HCT116 (cell line): ENCODE measurements at regions not wholly inside any gene's neighbourhood (a gene's known extent, or its start where the extent isn't known, plus 50 kb on each side); places are given as distances from the start of the nearest gene placed in this dataset.

Source experiments
- ATAC-seq: fragments of 200-7000 bp; cut with Tn5 transposase; 2 replicates; pipeline ENCODE4 v1.9.1; 2020; ENCODE audit warnings: mild to moderate bottlenecking, moderate library complexity
- BruUV-seq: library from RNA; stranded (reverse); fragments of 400-500 nt; replicated peaks from 2 replicates; lab custom pipeline; 2021; lab: Mats Ljungman, UMichigan
- CTCF ChIA-PET: fragments of 300-600 bp; sonication (Branson Sonifier 250); formaldehyde crosslinking; loops from one replicate; lab custom pipeline; 2021; ENCODE audit warnings: antibody characterized with exemption; lab: Charles Lee
- POLR2A ChIA-PET: fragments of 300-600, 350-600 bp; sonication (Branson Sonifier 250); formaldehyde crosslinking; loops from one replicate; lab custom pipeline; 2021; ENCODE audit warnings: antibody characterized with exemption; lab: Charles Lee
- RAD21 ChIA-PET, 2 experiments: fragments of 300-600 bp; sonication (Branson Sonifier 250); formaldehyde crosslinking; loops; one replicate each; lab custom pipeline; 2023; ENCODE audit warnings: low total read pairs in 2 of 2; ENCODE audit not compliant: uncharacterized antibody in 2 of 2, unreplicated experiment in 2 of 2, low non-redundant PET in 1 of 2; lab: Charles Lee
- DNase-seq: peaks from one replicate; pipeline ENCODE4 v3.0.0-alpha.2; 2010; ENCODE audit warnings: low read depth, low spot score
- H2AFZ ChIP-seq: fragments of 200-600 bp; shearing (Covaris generic), sonication (generic); 2 replicates; pipeline ENCODE4 v1.6.1; 2017; ENCODE audit warnings: low read depth, mixed run types, mixed read lengths, antibody characterized with exemption, low read length; ENCODE audit not compliant: poor library complexity, severe bottlenecking
- H3K27ac ChIP-seq: 2 replicates; pipeline ENCODE4 v1.5.1; 2012; ENCODE audit warnings: low read depth, low read length
- H3K27me3 ChIP-seq: fragments of 200-600 bp; sonication (generic); 2 replicates; pipeline ENCODE4 v1.6.1; 2016; ENCODE audit warnings: mixed run types, low read length, mixed read lengths; ENCODE audit not compliant: insufficient read depth
- H3K36me3 ChIP-seq, 2 experiments: fragments of 200-500 bp in 1 of 2; fragments of 200-600 bp in 1 of 2; sonication (Bioruptor generic) in 1 of 2; sonication (generic) in 1 of 2; 2 replicates each; pipeline versions ENCODE4 v1.5.1 to v1.6.1; 2014 to 2016; ENCODE audit warnings: low read length in 2 of 2, inconsistent platforms in 1 of 2, mixed read lengths in 1 of 2, mixed run types in 1 of 2; ENCODE audit not compliant: insufficient read depth in 2 of 2, control insufficient read depth in 1 of 2
- H3K4me1 ChIP-seq, 2 experiments: fragments of 200-600 bp in 1 of 2; sonication (generic) in 1 of 2; 2 replicates each; pipeline versions ENCODE4 v1.5.1 to v1.6.1; 2012 to 2017; ENCODE audit warnings: low read length in 2 of 2, inconsistent platforms in 1 of 2, mild to moderate bottlenecking in 1 of 2, mixed read lengths in 1 of 2, mixed run types in 1 of 2, moderate library complexity in 1 of 2; ENCODE audit not compliant: insufficient read depth in 2 of 2, control insufficient read depth in 1 of 2
- H3K4me2 ChIP-seq: fragments of 200-600 bp; sonication (generic); 2 replicates; pipeline ENCODE4 v1.6.1; 2017; ENCODE audit warnings: mixed run types, low read length, mixed read lengths
- H3K4me3 ChIP-seq, 2 experiments: fragments of 200-600 bp in 1 of 2; sonication (generic) in 1 of 2; replicated peaks in 1 of 2; 2 replicates each; pipeline ENCODE4 v1.5.1; 2011 to 2016; ENCODE audit warnings: low read length in 2 of 2, control low read depth in 1 of 2, low read depth in 1 of 2, mild to moderate bottlenecking in 1 of 2, mixed read lengths in 1 of 2, mixed run types in 1 of 2
- H3K79me2 ChIP-seq: fragments of 200-600 bp; sonication (generic); 2 replicates; pipeline ENCODE4 v1.6.1; 2017; ENCODE audit warnings: mild to moderate bottlenecking, mixed run types, low read length, moderate library complexity, mixed read lengths; ENCODE audit not compliant: insufficient read depth
- H3K9ac ChIP-seq: fragments of 200-600 bp; sonication (generic); 2 replicates; pipeline ENCODE4 v1.6.1; 2016; ENCODE audit warnings: low read length, mixed read lengths
- H3K9me2 ChIP-seq: fragments of 200-600 bp; sonication (generic), shearing (Covaris generic); 2 replicates; pipeline ENCODE4 v1.6.1; 2017; ENCODE audit warnings: mixed run types, mild to moderate bottlenecking, moderate library complexity; ENCODE audit not compliant: insufficient read depth
- H3K9me3 ChIP-seq, 2 experiments: fragments of 200-500 bp in 1 of 2; fragments of 200-600 bp in 1 of 2; sonication (Bioruptor generic) in 1 of 2; sonication (generic) in 1 of 2; 2 replicates each; pipeline ENCODE4 v1.6.1; 2014 to 2017; ENCODE audit warnings: low read length in 2 of 2, mixed read lengths in 2 of 2, inconsistent platforms in 1 of 2, low read depth in 1 of 2, mild to moderate bottlenecking in 1 of 2, mixed run types in 1 of 2, moderate library complexity in 1 of 2; ENCODE audit not compliant: control insufficient read depth in 1 of 2, insufficient read depth in 1 of 2
- H4K20me1 ChIP-seq: fragments of 200-600 bp; sonication (generic), shearing (Covaris generic); 2 replicates; pipeline ENCODE4 v1.6.1; 2017; ENCODE audit warnings: mixed run types, mild to moderate bottlenecking, moderate library complexity; ENCODE audit not compliant: insufficient read depth
- CBX3 ChIP-seq: IDR thresholded peaks from 2 replicates; pipeline ENCODE4 v1.6.1; 2012; ENCODE audit warnings: low read depth
- CTCF ChIP-seq, 3 experiments: fragments of 200-600 bp in 1 of 3; sonication (generic) in 1 of 3; IDR thresholded peaks in 2 of 3; conservative IDR thresholded peaks in 1 of 3; 2 replicates each; pipeline ENCODE4 v1.5.1; 2012 to 2017; ENCODE audit warnings: low read depth in 2 of 3, low read length in 2 of 3, antibody characterized with exemption in 1 of 3, borderline replicate concordance in 1 of 3, control low read depth in 1 of 3, mild to moderate bottlenecking in 1 of 3, mixed read lengths in 1 of 3, mixed run types in 1 of 3, moderate library complexity in 1 of 3; ENCODE audit not compliant: insufficient read depth in 1 of 3
- EGR1 ChIP-seq: IDR thresholded peaks from 2 replicates; pipeline ENCODE4 v1.6.1; 2012; ENCODE audit warnings: low read depth
- ELF1 ChIP-seq: IDR thresholded peaks from 2 replicates; pipeline ENCODE4 v1.6.1; 2012; ENCODE audit warnings: low read depth, borderline replicate concordance
- EZH2 ChIP-seq: fragments of 200-600 bp; sonication (generic); IDR thresholded peaks from 2 replicates; pipeline ENCODE4 v1.6.1; 2017; ENCODE audit warnings: antibody characterized with exemption, mixed run types
- EZH2phosphoT487 ChIP-seq: fragments of 200-600 bp; IDR thresholded peaks from 2 replicates; pipeline ENCODE4 v1.6.1; 2018; ENCODE audit warnings: antibody characterized with exemption, borderline replicate concordance
- JUND ChIP-seq: IDR thresholded peaks from 2 replicates; pipeline ENCODE4 v1.6.1; 2012
- POLR2A ChIP-seq: IDR thresholded peaks from 2 replicates; pipeline ENCODE4 v1.7.0; 2011; ENCODE audit warnings: borderline replicate concordance; ENCODE audit not compliant: insufficient read depth, insufficient read length; ENCODE audit errors: extremely low read depth
- POLR2AphosphoS5 ChIP-seq: IDR thresholded peaks from 2 replicates; pipeline ENCODE4 v1.6.1; 2011; ENCODE audit warnings: mild to moderate bottlenecking, low read depth, low read length, moderate library complexity
- SP1 ChIP-seq: IDR thresholded peaks from 2 replicates; pipeline ENCODE4 v1.6.1; 2012; ENCODE audit warnings: low read depth
- SRF ChIP-seq: IDR thresholded peaks from 2 replicates; pipeline ENCODE4 v1.6.1; 2012; ENCODE audit warnings: low read depth
- TCF7L2 ChIP-seq: IDR thresholded peaks from 2 replicates; pipeline ENCODE4 v1.7.0; 2011; ENCODE audit warnings: borderline replicate concordance, inconsistent platforms; ENCODE audit not compliant: insufficient read depth, insufficient read length; ENCODE audit errors: extremely low read depth
- YY1 ChIP-seq: IDR thresholded peaks from 2 replicates; pipeline ENCODE4 v1.6.1; 2011; ENCODE audit warnings: low read length, low read depth, moderate library complexity, mild to moderate bottlenecking; ENCODE audit not compliant: insufficient replicate concordance; ENCODE audit errors: extremely low read depth
- ZFX ChIP-seq: fragments of 450-650 bp; IDR thresholded peaks from 2 replicates; pipeline ENCODE4 v1.6.1; 2017
- ZNF274 ChIP-seq: fragments of 200-500 bp; sonication (Bioruptor generic); IDR thresholded peaks from 2 replicates; pipeline ENCODE4 v1.6.1; 2014; ENCODE audit warnings: mild to moderate bottlenecking, low read depth, low read length, inconsistent platforms
- intact Hi-C: fragments of 100-400 bp; cut with micrococcal nuclease; formaldehyde crosslinking; loops from 2 replicates; pipeline ENCODE4 v1.10.0; 2022
- TF ChIP-seq, protein P1 (sequence below): IDR thresholded peaks from 2 replicates; pipeline ENCODE4 v1.6.1; 2011; ENCODE audit warnings: mild to moderate bottlenecking, low read length, moderate library complexity; ENCODE audit not compliant: insufficient replicate concordance; ENCODE audit errors: extremely low read depth

DNA sequence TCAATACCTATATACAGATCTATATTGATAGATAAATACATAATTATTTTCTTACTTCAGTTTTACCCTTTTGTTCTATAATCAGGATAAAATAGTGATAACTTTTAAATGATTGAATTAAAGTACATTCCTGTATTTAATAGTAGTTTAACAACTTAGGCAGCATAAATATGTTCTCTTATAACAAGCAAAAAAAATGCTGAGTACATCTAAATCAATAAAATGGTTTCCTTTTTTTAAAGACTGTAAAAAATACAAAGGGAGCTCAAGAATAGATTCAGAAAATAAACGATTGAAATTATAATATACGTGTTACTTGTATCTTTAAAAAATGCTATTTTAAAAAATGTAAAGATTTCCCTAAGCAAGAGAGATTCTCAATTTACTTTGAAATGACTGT is 393.7 kb upstream of the TMEM132C start:
- ChIA-PET POLR2A (no interaction called here), CTCF (no interaction called here), RAD21 (no interaction called here)
- H3K79me2 ChIP-seq = no peaks in the 10 kb centered on the region
- no peaks in the 10 kb centered on the region for H3K4me1 ChIP-seq
- no peak overlapping the region for H3K4me3 ChIP-seq
- H3K9ac ChIP-seq = no peak overlapping the region
- H4K20me1 ChIP-seq = no peaks in the 10 kb centered on the region
- no peaks in the 10 kb centered on the region for H3K27me3 ChIP-seq
- no peak overlapping the region for H2AFZ ChIP-seq
- intact Hi-C loops = no loop called here
- BruUV-seq = no TSS peak
- no peak overlapping the region for H3K4me2 ChIP-seq
- H3K27ac ChIP-seq = no peak overlapping the region
- DNase-seq (no peak), ATAC-seq (no peak)
- H3K9me3 ChIP-seq = peaks cover 0 to 5% of the 10 kb centered on the region in 2 experiments; a peak in 3 of 4 replicates
- no peaks in the 10 kb centered on the region for H3K36me3 ChIP-seq
- H3K9me2 ChIP-seq = no peaks in the 10 kb centered on the region
- TF ChIP-seq SRF (no peak), ELF1 (no peak), TCF7L2 (no peak), EGR1 (no peak), SP1 (no peak), ZNF274 (no peak), JUND (no peak), YY1 (no peak), CBX3 (no peak), CTCF (IDR thresholded peaks at IDR 0.05 in 2 of 3, conservative IDR thresholded peaks at IDR 0.05 in 1 of 3; ENCODE audit: borderline replicate concordance in 1 of 3, insufficient read depth in 1 of 3, low read depth in 2 of 3, low read length in 2 of 3) (no peak), ZFX (no peak), EZH2phosphoT487 (no peak), EZH2 (no peak), POLR2AphosphoS5 (no peak), POLR2A (no peak)
- TF ChIP-seq, protein P1, sequence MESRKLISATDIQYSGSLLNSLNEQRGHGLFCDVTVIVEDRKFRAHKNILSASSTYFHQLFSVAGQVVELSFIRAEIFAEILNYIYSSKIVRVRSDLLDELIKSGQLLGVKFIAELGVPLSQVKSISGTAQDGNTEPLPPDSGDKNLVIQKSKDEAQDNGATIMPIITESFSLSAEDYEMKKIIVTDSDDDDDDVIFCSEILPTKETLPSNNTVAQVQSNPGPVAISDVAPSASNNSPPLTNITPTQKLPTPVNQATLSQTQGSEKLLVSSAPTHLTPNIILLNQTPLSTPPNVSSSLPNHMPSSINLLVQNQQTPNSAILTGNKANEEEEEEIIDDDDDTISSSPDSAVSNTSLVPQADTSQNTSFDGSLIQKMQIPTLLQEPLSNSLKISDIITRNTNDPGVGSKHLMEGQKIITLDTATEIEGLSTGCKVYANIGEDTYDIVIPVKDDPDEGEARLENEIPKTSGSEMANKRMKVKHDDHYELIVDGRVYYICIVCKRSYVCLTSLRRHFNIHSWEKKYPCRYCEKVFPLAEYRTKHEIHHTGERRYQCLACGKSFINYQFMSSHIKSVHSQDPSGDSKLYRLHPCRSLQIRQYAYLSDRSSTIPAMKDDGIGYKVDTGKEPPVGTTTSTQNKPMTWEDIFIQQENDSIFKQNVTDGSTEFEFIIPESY = no peak
